NCI-H524 treated with DMSO at 0.1 percent for 48 hours (cell line): ENCODE measurements at regions not wholly inside any gene's neighbourhood (a gene's known extent, or its start where the extent isn't known, plus 50 kb on each side); places are given as distances from the start of the nearest gene placed in this dataset.
"Not testable (repeated sequence)": the region's sequence is repeated elsewhere in the genome, so short reads cannot be mapped to it uniquely, and the experiment has no call there.

Experiments
- DNase-seq: peaks from one replicate; lab custom pipeline; 2025; lab: John Stamatoyannopoulos, UW

DNA sequence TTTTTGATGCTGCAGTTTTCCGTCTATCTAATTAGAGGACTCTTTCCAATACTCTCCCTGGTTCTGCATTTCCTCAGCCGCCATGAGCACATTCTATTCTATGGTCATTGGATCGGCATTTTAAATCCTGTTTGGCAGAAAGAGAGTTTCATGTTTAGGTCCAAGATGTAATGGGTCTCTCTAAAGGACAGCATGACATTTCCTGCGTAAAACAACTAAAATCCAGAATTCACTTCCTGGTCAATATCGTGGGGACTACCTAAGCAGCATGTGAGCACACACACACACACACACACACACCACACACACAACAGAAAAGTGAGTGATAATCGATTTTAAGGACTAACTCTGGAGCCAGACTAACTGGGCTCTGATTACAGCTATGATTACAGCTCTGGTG is 757.1 kb upstream of the TPTE start:
- DNase-seq = not testable (repeated sequence)

DNA sequence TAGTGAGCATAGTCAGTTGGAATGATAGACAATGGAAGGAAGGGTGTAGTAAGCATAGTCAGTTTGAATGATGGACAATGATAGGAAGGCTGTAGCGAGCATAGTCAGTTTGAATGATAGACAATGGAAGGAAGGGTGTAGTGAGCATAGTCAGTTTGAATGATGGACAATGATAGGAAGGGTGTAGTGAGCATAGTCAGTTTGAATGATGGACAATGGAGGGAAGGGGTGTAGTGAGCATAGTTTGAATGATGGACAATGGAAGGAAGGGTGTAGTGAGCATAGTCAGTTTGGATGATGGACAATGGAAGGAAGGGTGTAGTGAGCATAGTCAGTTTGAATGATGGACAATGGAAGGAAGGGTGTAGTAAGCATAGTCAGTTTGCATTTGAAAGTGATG is 755.8 kb upstream of the TPTE start:
- not testable (repeated sequence) for DNase-seq

DNA sequence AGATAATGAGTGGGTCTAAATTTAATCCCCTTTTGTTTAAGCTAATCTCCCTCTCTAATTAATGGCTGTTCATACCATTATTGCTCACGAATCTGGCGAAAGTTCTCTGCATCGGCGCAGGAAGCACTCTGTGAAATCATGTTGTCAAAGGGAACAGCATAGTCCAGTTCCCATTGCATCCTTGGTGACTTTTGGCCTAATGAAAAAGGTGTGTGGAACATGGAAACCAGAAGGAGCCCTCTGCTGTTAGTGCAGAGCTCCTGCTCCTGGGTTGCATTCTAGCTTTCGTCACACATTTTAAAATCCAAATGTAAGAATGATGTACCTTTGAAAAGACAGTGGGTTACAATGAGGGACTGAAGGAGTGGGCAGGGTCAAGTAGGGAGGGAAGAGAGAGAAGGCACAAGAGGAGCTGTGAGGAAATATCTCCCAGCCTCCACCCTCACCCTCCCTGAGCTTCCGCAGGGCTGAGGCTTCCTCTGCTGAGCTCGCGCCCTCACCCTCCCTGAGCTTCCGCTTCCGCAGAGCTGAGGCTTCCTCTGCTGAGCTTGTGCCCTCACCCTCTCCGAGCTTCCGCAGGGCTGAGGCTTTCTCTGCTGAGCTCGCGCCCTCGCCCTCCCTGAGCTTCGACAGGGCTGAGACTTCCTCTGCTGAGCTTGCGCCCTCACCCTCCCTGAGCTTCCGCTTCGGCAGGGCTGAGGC is 754.3 kb upstream of the TPTE start:
- not testable (repeated sequence) for DNase-seq

DNA sequence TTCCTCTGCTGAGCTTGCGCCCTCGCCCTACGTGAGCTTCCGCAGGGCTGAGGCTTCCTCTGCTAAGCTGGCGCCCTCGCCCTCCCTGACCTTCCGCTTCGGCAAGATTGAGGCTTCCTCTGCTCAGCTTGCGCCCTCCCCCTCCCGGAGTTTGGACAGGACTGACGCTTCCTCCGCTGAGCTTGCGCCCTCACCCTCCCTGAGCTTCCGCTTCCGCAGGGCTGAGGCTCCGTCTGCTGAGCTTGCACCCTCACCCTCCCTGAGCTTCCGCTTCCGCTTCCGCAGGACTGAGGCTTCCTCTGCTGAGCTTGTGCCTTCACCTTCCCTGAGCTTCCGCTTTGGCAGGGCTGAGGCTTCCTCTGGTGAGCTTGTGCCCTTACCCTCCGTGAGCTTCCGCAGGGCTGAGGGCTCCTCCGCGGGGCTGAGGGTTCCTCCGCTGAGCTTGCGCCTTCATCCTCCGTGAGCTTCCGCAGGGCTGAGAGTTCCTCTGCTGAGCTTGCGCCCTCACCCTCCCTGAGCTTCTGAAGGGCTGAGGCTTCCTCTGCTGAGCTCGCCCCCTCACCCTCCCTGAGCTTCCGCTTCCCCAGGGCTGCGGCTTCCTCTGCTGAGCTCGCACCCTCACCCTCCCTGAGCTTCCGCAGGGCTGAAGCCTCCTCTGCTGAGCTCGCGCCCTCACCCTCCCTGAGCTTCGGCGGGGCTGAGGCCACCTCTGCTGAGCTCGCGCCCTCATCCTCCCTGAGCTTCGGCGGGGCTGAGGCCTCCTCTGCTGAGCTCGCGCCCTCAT is 753.6 kb upstream of the TPTE start:
- no peak for DNase-seq

DNA sequence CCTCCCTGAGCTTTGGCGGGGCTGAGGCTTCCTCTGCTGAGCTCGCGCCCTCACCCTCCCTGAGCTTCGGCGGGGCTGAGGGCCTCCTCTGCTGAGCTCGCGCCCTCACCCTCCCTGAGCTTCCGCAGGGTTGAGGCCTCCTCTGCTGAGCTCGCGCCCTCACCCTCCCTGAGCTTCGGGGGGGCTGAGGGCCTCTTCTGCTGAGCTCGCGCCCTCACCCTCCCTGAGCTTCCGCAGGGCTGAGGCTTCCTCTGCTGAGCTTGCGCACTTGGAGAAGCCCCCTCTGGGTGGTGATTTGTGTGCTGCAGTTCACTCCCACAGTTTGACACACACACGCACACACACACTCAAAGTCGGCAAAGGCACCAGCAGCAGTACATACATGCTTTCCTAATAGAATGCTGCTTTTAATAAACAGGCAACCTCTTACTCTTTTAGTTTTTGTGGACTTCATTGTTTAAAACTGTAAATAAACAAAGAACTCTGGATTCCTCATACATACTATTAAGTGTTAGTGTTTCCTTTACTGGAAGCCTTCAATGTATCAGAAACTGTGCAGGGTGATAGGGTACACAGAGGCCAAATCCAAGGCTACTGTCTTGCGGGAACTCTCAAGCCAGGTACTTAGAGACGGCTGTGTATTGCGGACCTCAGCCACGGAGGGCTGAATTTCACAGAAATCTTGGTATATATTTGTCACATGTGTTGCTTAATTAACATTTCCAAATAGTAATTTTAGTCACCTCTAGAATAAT is 752.8 kb upstream of the TPTE start:
- not testable (repeated sequence) for DNase-seq

DNA sequence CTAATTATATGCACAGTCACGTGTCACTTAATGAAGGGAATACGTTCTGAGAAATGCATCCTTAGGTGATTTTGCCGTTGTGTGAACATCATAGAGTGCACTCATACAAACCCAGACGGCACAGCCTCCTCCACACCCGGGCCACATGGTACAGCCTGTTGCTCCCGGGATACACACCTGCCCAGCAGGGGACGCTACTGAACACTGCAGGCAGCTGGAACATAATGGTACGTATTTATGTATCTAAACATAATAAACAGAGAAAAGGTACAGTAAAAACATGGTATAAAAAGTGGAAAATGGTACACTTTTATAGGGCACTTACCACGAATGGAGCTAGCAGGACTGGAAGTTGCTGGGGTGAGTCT is 752.3 kb upstream of the TPTE start:
- DNase-seq = not testable (repeated sequence)

DNA sequence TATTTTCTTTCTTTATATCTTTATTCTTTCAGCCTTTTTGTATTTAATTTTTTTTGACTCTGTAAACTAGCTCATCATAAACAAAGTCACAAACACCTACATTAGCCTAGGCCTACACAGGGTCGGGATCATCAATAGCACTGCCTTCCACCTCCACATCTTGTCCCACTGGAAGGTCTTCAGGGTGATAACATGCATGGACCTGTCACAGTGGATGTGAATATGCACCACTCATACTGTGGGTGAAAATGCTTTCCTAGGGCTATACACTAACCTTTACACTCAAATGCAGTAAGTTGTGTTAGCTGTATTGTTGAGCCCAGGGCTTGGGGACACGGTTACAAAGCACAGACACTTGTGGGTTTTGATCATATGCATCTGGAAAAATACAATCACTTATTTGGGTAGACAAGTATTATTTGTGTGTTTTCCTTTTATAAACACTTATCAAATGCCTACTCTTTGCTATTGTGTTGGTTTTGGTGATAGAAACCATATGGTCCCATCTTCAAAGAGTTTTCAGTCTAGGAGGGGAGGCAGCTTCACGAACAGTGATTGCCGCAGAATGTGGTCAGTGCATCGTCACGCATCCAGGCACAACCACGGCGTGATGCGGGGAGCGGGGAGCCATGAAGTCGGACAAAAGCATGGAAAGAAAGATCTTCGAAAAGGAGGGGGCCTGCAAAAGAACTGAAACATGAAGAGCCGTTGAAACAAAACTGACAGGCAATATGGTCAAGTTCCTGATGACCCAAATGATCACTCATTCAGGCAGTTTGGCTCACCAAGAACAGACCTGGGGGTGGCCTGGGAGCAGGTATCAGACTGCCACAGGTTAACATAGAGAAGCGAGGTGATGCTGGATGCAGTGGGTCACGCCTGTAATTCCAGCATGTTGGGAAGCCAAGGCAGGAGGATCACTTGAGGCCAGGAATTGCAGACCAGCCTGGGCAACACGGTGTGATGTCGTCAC is 751.4 kb upstream of the TPTE start:
- DNase-seq = not testable (repeated sequence)

DNA sequence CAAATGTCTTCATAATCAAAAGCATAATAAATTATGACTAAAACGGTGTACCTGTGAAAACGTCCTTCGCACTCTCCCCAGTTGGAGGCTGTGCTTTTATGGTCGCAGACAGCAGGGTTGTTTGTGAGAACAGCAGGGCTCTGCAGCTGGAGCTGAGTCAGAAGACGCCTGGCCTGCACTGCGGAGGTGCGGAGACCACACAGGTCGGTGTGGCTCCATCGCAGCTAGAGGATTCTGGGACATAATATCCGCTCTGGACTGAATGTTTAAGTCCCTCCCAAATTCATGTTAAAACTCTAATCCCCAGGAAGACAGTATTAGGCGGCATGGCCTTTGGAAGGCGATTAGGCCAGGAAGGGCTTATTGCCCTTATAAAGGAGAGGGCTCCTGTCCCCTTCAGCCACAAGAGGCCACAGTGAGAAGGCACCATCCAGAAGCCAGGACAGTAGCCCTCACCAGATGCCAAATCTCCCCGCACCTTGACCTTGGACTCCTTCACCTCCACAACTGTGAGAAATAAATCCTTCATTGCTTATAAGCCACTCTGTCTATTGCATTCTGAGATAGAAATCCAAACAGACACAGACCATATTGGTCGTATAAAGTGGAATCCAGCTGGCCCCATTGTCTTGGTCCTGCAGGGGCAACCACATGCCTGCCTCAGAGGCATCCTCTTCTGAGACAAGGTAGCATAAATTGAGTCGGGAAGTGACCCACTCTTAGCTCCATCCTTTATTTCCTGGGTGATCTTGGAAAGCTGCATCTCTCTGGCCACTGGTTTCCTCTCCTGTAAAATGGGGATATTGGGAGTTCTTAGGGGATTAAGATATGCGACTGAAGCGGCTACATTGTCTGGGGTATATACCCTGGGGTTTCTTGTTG is 749.7 kb upstream of the TPTE start:
- not testable (repeated sequence) for DNase-seq

DNA sequence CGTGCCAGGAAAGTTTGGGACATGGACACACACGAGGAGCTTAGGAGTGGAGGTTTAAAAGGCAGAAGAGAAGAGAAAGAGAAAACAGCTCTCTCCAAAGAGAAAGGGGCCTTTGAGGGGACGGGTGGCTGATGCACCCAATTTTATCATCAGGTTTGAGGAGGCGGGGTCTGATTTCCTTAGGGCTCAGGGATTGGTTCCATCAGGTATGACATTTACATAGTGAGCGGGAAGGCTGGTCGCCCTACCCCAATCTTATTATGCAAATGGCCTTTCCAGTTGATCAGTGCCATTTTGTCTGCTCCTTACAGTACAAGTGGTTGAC is 749.1 kb upstream of the TPTE start:
- DNase-seq = no peak

DNA sequence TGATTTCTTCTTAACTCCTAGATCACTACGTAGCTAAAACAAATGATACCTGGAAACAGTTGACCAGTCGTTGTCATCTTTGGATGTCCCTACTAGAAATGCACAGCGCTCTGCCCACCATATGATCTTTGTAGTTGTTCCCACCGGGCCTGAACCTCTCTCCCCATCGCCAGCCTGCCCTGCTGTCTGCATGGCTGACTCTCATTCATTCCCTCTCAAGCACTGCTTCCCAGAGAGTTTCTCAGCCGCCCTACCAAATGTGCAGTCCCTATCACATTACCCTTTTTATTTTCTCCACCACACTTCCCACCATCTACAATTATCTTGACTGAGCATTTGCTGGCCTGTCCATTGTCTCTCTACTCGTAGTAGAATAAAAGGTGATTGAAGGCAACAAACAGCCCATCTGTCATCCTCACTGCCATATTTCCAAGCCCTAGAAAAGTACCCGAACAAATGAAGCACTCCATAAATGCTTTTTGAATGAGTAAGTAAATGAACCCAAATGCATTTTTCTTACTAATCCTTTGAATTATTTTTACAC is 748.4 kb upstream of the TPTE start:
- not testable (repeated sequence) for DNase-seq

DNA sequence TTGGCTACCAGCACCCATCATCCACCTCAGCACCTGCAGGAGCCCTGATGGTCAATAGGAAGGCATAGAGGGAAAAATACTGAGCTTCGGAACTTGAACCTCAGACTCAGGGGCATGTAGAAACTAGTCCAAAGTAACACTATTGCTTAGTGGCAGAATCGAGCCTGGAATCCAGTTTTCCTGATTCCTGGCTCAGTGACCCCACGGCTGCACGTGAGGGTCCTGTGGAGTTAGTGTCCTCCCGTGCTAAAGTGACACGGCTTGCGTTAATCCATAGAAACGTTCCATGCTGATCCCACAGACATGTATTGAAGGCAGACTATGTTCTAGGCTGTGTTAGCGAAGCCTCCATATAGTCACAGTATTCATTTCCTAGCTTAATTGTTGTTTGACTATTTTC is 747.0 kb upstream of the TPTE start:
- no peak for DNase-seq

DNA sequence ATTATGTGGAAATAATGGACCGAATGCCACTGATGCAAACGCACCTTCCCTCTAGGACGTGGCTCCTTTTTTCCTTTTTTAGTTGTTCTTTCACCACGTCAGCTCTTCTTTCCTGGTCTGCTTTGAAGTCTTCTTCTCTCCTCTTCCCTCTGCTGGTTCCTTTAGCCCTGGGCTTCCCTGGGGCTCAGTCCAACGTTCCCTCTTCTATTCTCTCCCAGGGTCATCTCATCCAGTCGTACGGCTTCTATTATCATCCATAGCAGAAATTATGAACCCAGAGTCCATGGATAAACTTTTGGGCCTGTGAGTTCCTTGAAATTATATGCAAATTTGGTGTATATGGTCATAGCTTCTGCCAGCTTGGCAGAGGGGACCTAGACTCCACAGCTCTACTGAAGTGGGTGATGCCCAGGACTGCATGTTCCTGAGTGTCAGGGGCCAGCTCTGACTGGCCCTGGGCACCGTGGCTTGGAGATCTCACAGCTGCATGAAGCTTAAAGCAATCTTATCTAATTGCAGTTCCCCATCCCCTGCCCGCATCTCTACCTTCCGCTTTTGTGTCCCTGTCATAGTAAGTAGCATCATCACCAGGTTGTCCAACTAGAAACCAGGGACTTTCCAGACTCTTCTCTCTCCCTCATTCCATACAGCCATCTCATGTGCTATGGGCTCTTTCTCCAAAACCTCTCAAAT is 746.3 kb upstream of the TPTE start:
- DNase-seq = not testable (repeated sequence)

DNA sequence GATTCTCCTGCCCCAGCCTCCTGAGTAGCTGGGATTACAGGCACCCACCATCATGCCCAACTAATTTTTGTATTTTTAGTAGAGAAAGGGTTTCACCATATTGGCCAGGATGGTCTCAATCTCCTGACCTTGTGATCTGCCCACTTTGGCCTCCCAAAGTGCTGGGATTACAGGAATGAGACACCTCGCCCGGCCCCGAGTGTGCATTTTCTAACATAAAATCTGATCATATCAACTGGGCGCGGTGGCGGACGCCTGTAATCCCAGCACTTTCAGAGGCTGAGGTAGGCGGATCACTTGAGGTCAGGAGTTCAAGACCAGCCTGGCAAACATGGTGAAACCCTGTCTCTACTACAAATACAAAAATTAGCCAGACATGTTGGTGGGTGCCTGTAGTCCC is 745.5 kb upstream of the TPTE start:
- not testable (repeated sequence) for DNase-seq

DNA sequence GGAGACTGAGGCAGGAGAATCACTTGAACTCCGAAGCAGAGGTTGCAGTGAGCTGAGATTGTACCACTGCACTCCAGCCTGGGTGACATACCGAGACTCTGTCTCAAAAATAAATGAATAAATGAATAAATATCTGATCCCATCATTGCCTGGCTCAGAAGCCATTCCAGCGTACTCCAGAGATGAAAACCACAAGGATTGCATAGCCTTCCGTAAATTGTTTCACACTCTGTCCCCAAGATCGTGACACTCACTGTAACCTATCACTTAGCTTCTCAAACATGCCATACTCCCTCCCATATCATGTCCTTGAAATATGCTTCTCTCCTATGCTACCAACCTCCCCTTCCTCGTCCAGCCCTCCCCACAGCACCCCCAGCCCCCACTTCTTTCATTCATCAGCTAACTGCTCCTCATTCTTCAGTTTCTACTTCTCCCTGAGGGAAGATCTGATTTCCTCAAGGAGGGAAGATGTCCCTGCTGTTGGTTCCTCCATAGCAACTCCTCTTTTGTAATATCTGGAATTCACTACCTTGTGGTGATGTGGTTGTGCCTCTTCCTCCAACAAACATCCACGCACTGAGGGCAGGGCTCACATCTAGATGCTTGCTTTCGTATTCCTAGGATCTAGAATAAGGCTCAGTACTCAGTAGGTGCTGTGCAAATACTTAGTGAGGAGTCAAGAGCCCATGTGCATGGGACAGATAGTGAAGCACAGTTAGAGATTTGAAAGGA is 744.9 kb upstream of the TPTE start:
- DNase-seq = not testable (repeated sequence)

DNA sequence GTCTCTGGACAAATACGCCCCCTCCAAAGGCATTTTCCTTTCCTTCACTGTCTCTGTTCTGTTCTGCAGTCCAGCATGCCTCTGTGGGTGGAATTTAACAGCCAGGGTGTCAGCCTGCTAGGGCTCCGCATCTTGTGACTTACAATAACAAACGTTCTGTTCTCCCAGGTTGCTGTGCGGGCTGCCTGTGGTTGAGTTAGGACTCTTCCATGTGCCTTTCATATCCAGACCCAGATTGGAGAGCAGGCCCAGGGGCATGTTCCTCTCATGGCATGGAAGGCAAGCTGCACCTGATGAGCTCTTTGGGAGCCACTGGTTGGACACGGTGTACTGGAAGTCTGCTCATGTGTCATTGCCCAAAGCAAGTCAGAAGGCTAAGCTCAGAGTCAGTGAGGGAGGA is 742.8 kb upstream of the TPTE start:
- not testable (repeated sequence) for DNase-seq

DNA sequence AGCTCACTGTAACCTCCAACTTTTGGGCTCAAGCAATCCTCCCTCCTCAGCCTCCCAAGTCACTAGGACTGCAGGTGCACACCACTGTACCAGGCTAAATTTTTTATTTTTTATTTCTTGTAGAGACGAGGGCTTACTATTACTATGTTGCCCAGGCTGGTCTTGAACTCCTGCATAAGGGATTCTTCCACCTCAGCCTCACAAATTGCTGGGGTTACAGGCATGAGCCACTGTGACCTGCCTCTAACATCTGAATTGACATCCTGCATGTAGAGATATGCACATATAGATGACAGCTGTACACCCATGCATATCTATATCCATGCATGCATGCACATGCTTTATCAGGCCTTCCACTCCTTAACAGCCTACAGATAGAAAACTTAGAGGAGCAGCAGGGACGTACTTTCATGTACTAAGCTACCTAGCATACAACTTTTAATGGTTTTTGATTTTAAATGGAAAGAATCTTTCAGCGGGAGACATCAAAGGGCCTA is 740.9 kb upstream of the TPTE start:
- no peak for DNase-seq

DNA sequence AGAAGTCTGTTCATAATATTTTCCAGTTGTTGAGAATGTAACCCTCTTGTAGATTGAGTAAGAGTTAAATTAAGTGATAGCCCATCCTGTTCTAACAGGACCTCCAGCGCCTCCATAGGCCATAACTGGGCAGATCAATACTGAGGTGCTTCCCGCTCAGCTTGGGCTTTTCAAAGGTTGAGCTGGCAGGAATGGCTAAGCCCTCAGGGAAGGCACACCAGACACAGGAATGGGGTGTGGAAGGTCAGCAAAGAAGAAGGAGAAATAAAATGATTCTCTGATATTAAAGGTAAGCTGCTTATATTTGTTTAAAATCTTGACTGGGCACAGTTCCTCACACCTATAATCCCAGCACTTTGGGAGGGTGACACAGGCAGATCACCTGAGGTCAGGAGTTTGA is 737.8 kb upstream of the TPTE start:
- DNase-seq = not testable (repeated sequence)

DNA sequence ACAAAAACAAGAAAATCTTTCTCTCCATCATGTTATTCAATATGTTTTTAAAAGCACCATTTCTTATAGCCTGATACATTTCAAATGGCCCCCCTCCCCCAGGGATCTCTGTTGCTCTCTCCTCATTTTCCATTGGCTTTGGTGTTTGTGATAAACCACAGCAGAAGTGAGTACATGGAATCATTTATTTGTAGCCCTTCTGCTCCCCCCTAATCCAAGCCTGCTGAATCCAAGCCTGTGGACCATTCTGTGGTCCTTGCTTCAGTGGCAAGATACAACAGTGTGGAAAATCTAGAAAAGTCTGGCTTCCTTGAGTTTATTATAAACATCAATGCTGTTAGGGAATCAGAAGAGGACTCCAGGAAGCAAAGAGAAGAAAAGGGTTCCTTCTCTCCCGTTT is 737.2 kb upstream of the TPTE start:
- not testable (repeated sequence) for DNase-seq

DNA sequence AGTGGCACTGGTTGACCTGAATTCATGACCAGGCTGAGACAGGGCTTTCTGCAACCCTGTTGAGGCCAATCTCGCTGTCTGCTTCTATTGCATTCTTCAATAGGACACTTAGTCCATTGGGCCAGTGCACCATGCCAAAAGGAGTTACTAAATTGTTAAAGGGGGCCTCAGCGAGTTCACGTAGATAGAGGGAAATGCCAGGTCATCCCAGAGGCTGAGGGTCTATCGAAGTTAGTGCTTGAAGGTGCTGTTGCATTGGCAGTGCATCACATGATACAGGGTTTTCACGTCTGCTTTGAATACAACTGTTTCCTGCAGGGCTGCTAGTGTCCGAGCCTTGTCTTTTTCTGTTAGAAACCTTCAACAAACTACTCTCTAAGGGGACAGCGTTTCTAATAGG is 735.3 kb upstream of the TPTE start:
- not testable (repeated sequence) for DNase-seq
